Naive B cell (primary cell): ENCODE measurements at regions not wholly inside any gene's neighbourhood (a gene's known extent, or its start where the extent isn't known, plus 50 kb on each side); places are given as distances from the start of the nearest gene placed in this dataset.

ENCODE experiments used
- ATAC-seq, 2 donors: fragments of 150-1000 bp; cut with Tn5 transposase; 2 replicates each; pipeline ENCODE4 v1.10.0; 2021; ENCODE audit warnings: low read depth in 2 of 2, mild to moderate bottlenecking in 2 of 2, moderate library complexity in 2 of 2
- DNase-seq: peaks from one replicate; pipeline ENCODE4 v3.0.0; 2022
- H3K27ac Mint-ChIP-seq, 6 donors: one replicate each; pipeline ENCODE4 v1.8.0; 2020 to 2022; ENCODE audit warnings: mild to moderate bottlenecking in 6 of 6, mixed read lengths in 6 of 6, moderate library complexity in 5 of 6, inconsistent platforms in 2 of 6
- H3K27me3 Mint-ChIP-seq, 3 donors: one replicate each; pipeline ENCODE4 v1.8.0; 2021 to 2022; ENCODE audit warnings: mixed read lengths in 3 of 3, mild to moderate bottlenecking in 1 of 3
- H3K36me3 Mint-ChIP-seq, 2 donors: one replicate each; pipeline ENCODE4 v1.8.0; 2020 to 2022; ENCODE audit warnings: mixed read lengths in 2 of 2, inconsistent platforms in 1 of 2, mild to moderate bottlenecking in 1 of 2
- H3K4me1 Mint-ChIP-seq, 3 donors: one replicate each; pipeline ENCODE4 v1.8.0; 2020 to 2022; ENCODE audit warnings: mixed read lengths in 3 of 3, inconsistent platforms in 1 of 3, mild to moderate bottlenecking in 1 of 3, moderate library complexity in 1 of 3
- H3K4me3 Mint-ChIP-seq, 8 donors: one replicate each; pipeline ENCODE4 v1.8.0; 2020 to 2022; ENCODE audit warnings: mild to moderate bottlenecking in 8 of 8, mixed read lengths in 8 of 8, moderate library complexity in 8 of 8, inconsistent platforms in 2 of 8
- H3K9me3 Mint-ChIP-seq, 7 donors: one replicate each; pipeline ENCODE4 v1.8.0; 2020 to 2022; ENCODE audit warnings: mixed read lengths in 7 of 7, mild to moderate bottlenecking in 5 of 7, inconsistent platforms in 2 of 7, moderate library complexity in 1 of 7

GRCh38 chr5:39521940-39522590 is 97.3 kb upstream of the DAB2 start:
- DNase-seq (no peak), ATAC-seq (no peak)
- Mint-ChIP-seq H3K36me3 (no peaks in the 10 kb centered on the region), H3K27me3 (peaks cover 10 to 20% (median 13%) of the 10 kb centered on the region in 3 donors), H3K27ac (peak overlapping the region in 1 of 6 donors; percentile 68), H3K9me3 (peaks cover 0 to 9% (median 0%) of the 10 kb centered on the region in 7 donors), H3K4me1 (peaks cover 0 to 5% (median 0%) of the 10 kb centered on the region in 3 donors), H3K4me3 (no peak overlapping the region)

GRCh38 chr5:39521098-39521860 is 96.5 kb upstream of the DAB2 start:
- no peak for ATAC-seq
- H3K9me3 Mint-ChIP-seq, result peaks cover 0 to 9% (median 0%) of the 10 kb centered on the region in 7 donors
- peaks cover 9 to 20% (median 10%) of the 10 kb centered on the region in 3 donors for H3K27me3 Mint-ChIP-seq
- no peak for DNase-seq
- H3K4me3 Mint-ChIP-seq, result no peak overlapping the region
- H3K27ac Mint-ChIP-seq, result no peak overlapping the region
- no peaks in the 10 kb centered on the region for H3K36me3 Mint-ChIP-seq
- no peaks in the 10 kb centered on the region for H3K4me1 Mint-ChIP-seq

GRCh38 chr5:39520232-39520572 is 95.4 kb upstream of the DAB2 start:
- Mint-ChIP-seq H3K27me3 (peaks cover 6 to 21% (median 10%) of the 10 kb centered on the region in 3 donors), H3K36me3 (no peaks in the 10 kb centered on the region), H3K4me3 (no peak overlapping the region), H3K4me1 (no peaks in the 10 kb centered on the region), H3K9me3 (peaks cover 0 to 9% (median 0%) of the 10 kb centered on the region in 7 donors), H3K27ac (no peak overlapping the region)
- ATAC-seq (no peak), DNase-seq (no peak)

GRCh38 chr5:39519566-39520231 is 94.9 kb upstream of the DAB2 start:
- Mint-ChIP-seq H3K9me3 (peaks cover 0 to 9% (median 0%) of the 10 kb centered on the region in 7 donors), H3K4me3 (no peak overlapping the region), H3K36me3 (no peaks in the 10 kb centered on the region), H3K27me3 (peaks cover 6 to 26% (median 10%) of the 10 kb centered on the region in 3 donors), H3K4me1 (no peaks in the 10 kb centered on the region), H3K27ac (no peak overlapping the region)
- DNase-seq (no peak), ATAC-seq (no peak)

- Mint-ChIP-seq H3K9me3 (peaks cover 0 to 9% (median 0%) of the 10 kb centered on the region in 7 donors), H3K27ac (no peak overlapping the region), H3K36me3 (no peaks in the 10 kb centered on the region), H3K4me1 (no peaks in the 10 kb centered on the region), H3K4me3 (no peak overlapping the region), H3K27me3 (peaks cover 6 to 29% (median 10%) of the 10 kb centered on the region in 3 donors)
- no peak for DNase-seq
- no peak for ATAC-seq
Observed at GRCh38 chr5:39519079-39519478, 94.3 kb upstream of the DAB2 start.

GRCh38 chr5:39518516-39518915 is 93.7 kb upstream of the DAB2 start:
- Mint-ChIP-seq H3K27ac (no peak overlapping the region), H3K9me3 (peaks cover 0 to 9% (median 0%) of the 10 kb centered on the region in 7 donors), H3K36me3 (no peaks in the 10 kb centered on the region), H3K4me3 (no peak overlapping the region), H3K27me3 (peaks cover 6 to 29% (median 10%) of the 10 kb centered on the region in 3 donors), H3K4me1 (no peaks in the 10 kb centered on the region)
- no peak for ATAC-seq
- no peak for DNase-seq

GRCh38 chr5:39517800-39518199 is 93.0 kb upstream of the DAB2 start:
- no peak for DNase-seq
- H3K9me3 Mint-ChIP-seq, result peaks cover 0 to 9% (median 0%) of the 10 kb centered on the region in 7 donors
- H3K36me3 Mint-ChIP-seq, result no peaks in the 10 kb centered on the region
- no peak overlapping the region for H3K4me3 Mint-ChIP-seq
- no peaks in the 10 kb centered on the region for H3K4me1 Mint-ChIP-seq
- peaks cover 3 to 24% (median 10%) of the 10 kb centered on the region in 3 donors for H3K27me3 Mint-ChIP-seq
- no peak for ATAC-seq
- H3K27ac Mint-ChIP-seq, result no peak overlapping the region

- Mint-ChIP-seq H3K4me3 (no peak overlapping the region), H3K36me3 (no peaks in the 10 kb centered on the region), H3K4me1 (no peaks in the 10 kb centered on the region), H3K9me3 (no peaks in the 10 kb centered on the region), H3K27ac (no peak overlapping the region), H3K27me3 (peaks cover 0 to 15% (median 0%) of the 10 kb centered on the region in 3 donors)
- no peak for DNase-seq
- no peak for ATAC-seq
Observed at GRCh38 chr5:39515881-39516280, 91.1 kb upstream of the DAB2 start.

GRCh38 chr5:39513236-39513635 is 88.5 kb upstream of the DAB2 start:
- Mint-ChIP-seq H3K9me3 (no peaks in the 10 kb centered on the region), H3K4me1 (no peaks in the 10 kb centered on the region), H3K27me3 (peaks cover 0 to 16% (median 0%) of the 10 kb centered on the region in 3 donors), H3K27ac (no peak overlapping the region), H3K4me3 (no peak overlapping the region), H3K36me3 (no peaks in the 10 kb centered on the region)
- DNase-seq (no peak), ATAC-seq (no peak)

- Mint-ChIP-seq H3K36me3 (no peaks in the 10 kb centered on the region), H3K9me3 (no peaks in the 10 kb centered on the region), H3K27me3 (peaks cover 16 to 42% (median 16%) of the 10 kb centered on the region in 3 donors), H3K4me3 (no peak overlapping the region), H3K4me1 (peaks cover 0 to 3% (median 0%) of the 10 kb centered on the region in 3 donors), H3K27ac (no peak overlapping the region)
- DNase-seq (no peak), ATAC-seq (no peak)
Observed at GRCh38 chr5:39506211-39506610, 81.4 kb upstream of the DAB2 start.

GRCh38 chr5:39505791-39506190 is 81.0 kb upstream of the DAB2 start:
- ATAC-seq, result no peak
- Mint-ChIP-seq H3K9me3 (no peaks in the 10 kb centered on the region), H3K4me3 (no peak overlapping the region), H3K27ac (peak overlapping the region in 1 of 6 donors; percentile 55), H3K4me1 (peaks cover 0 to 3% (median 0%) of the 10 kb centered on the region in 3 donors), H3K36me3 (no peaks in the 10 kb centered on the region), H3K27me3 (peaks cover 16 to 40% (median 17%) of the 10 kb centered on the region in 3 donors)
- DNase-seq, result no peak

GRCh38 chr5:39505363-39505762 is 80.6 kb upstream of the DAB2 start:
- H3K4me3 Mint-ChIP-seq, result no peak overlapping the region
- no peaks in the 10 kb centered on the region for H3K9me3 Mint-ChIP-seq
- H3K27ac Mint-ChIP-seq, result no peak overlapping the region
- DNase-seq, result no peak
- H3K36me3 Mint-ChIP-seq, result no peaks in the 10 kb centered on the region
- H3K27me3 Mint-ChIP-seq, result peaks cover 16 to 44% (median 21%) of the 10 kb centered on the region in 3 donors
- H3K4me1 Mint-ChIP-seq, result peaks cover 0 to 3% (median 0%) of the 10 kb centered on the region in 3 donors
- ATAC-seq, result no peak

GRCh38 chr5:39503155-39503554 is 78.4 kb upstream of the DAB2 start:
- Mint-ChIP-seq H3K4me3 (no peak overlapping the region), H3K36me3 (no peaks in the 10 kb centered on the region), H3K27me3 (peaks cover 16 to 59% (median 23%) of the 10 kb centered on the region in 3 donors), H3K27ac (no peak overlapping the region), H3K4me1 (peaks cover 0 to 3% (median 0%) of the 10 kb centered on the region in 3 donors), H3K9me3 (no peaks in the 10 kb centered on the region)
- DNase-seq, result no peak
- no peak for ATAC-seq
